Immature natural killer cell (primary cell): ENCODE measurements at regions not wholly inside any gene's neighbourhood (a gene's known extent, or its start where the extent isn't known, plus 50 kb on each side); places are given as distances from the start of the nearest gene placed in this dataset.
"Not testable (repeated sequence)": the region's sequence is repeated elsewhere in the genome, so short reads cannot be mapped to it uniquely, and the experiment has no call there.

Experiments used
- DNase-seq, 3 donors: peaks; one replicate each; pipeline ENCODE4 v3.0.0; 2022; ENCODE audit warnings: mixed read lengths in 1 of 3
- H3K27ac Mint-ChIP-seq, 6 donors: one replicate each; pipeline ENCODE4 v1.8.0; 2020; ENCODE audit warnings: mixed read lengths in 6 of 6, mild to moderate bottlenecking in 5 of 6, inconsistent platforms in 4 of 6, moderate library complexity in 3 of 6
- H3K27me3 Mint-ChIP-seq, 3 donors: one replicate each; pipeline ENCODE4 v1.8.0; 2020 to 2021; ENCODE audit warnings: low read depth in 3 of 3, mild to moderate bottlenecking in 3 of 3, mixed read lengths in 3 of 3, moderate library complexity in 3 of 3, inconsistent platforms in 1 of 3
- H3K36me3 Mint-ChIP-seq, 3 donors: one replicate each; pipeline ENCODE4 v1.8.0; 2020; ENCODE audit warnings: mixed read lengths in 3 of 3, inconsistent platforms in 2 of 3, mild to moderate bottlenecking in 2 of 3
- H3K4me1 Mint-ChIP-seq, 2 donors: one replicate each; pipeline ENCODE4 v1.8.0; 2020; ENCODE audit warnings: inconsistent platforms in 2 of 2, mild to moderate bottlenecking in 2 of 2, mixed read lengths in 2 of 2, moderate library complexity in 1 of 2
- H3K4me3 Mint-ChIP-seq, 5 donors: one replicate each; pipeline ENCODE4 v1.8.0; 2020; ENCODE audit warnings: mild to moderate bottlenecking in 5 of 5, mixed read lengths in 5 of 5, inconsistent platforms in 3 of 5, moderate library complexity in 3 of 5
- H3K9me3 Mint-ChIP-seq, 6 donors: one replicate each; pipeline ENCODE4 v1.8.0; 2020; ENCODE audit warnings: mild to moderate bottlenecking in 6 of 6, mixed read lengths in 6 of 6, inconsistent platforms in 4 of 6, moderate library complexity in 3 of 6

GRCh38 chr5:85549229-85549628 lies 1068.5 kb upstream of the COX7C start:
- H3K9me3 Mint-ChIP-seq, result peaks cover 23 to 51% (median 32%) of the 10 kb centered on the region in 6 donors
- H3K27me3 Mint-ChIP-seq, result no peaks in the 10 kb centered on the region
- H3K36me3 Mint-ChIP-seq, result peaks cover 0 to 7% (median 0%) of the 10 kb centered on the region in 3 donors
- no peak overlapping the region for H3K4me3 Mint-ChIP-seq
- no peaks in the 10 kb centered on the region for H3K4me1 Mint-ChIP-seq
- DNase-seq, result no peak
- no peak overlapping the region for H3K27ac Mint-ChIP-seq

- peaks cover 0 to 4% (median 0%) of the 10 kb centered on the region in 3 donors for H3K27me3 Mint-ChIP-seq
- DNase-seq, result no peak
- H3K4me3 Mint-ChIP-seq, result no peak overlapping the region
- peaks cover 0 to 7% (median 0%) of the 10 kb centered on the region in 3 donors for H3K36me3 Mint-ChIP-seq
- no peak overlapping the region for H3K27ac Mint-ChIP-seq
- H3K9me3 Mint-ChIP-seq, result peaks cover 20 to 55% (median 32%) of the 10 kb centered on the region in 6 donors
- no peaks in the 10 kb centered on the region for H3K4me1 Mint-ChIP-seq
These were observed 1067.7 kb upstream of the COX7C start for GRCh38 chr5:85549836-85550599.

GRCh38 chr5:85556464-85556863 lies 1061.3 kb upstream of the COX7C start:
- Mint-ChIP-seq H3K27me3 (peaks cover 0 to 7% (median 0%) of the 10 kb centered on the region in 3 donors), H3K9me3 (peaks cover 13 to 62% (median 45%) of the 10 kb centered on the region in 6 donors), H3K27ac (no peak overlapping the region), H3K4me3 (no peak overlapping the region), H3K4me1 (no peaks in the 10 kb centered on the region), H3K36me3 (peaks cover 0 to 3% (median 0%) of the 10 kb centered on the region in 3 donors)
- DNase-seq, result no peak

- no peaks in the 10 kb centered on the region for H3K27me3 Mint-ChIP-seq
- no peak overlapping the region for H3K27ac Mint-ChIP-seq
- no peak for DNase-seq
- H3K36me3 Mint-ChIP-seq, result no peaks in the 10 kb centered on the region
- H3K9me3 Mint-ChIP-seq, result peaks cover 2 to 24% (median 11%) of the 10 kb centered on the region in 6 donors
- H3K4me1 Mint-ChIP-seq, result no peaks in the 10 kb centered on the region
- H3K4me3 Mint-ChIP-seq, result no peak overlapping the region
These were observed 1041.1 kb upstream of the COX7C start for GRCh38 chr5:85576666-85577065.

GRCh38 chr5:85587806-85588205 lies 1029.9 kb upstream of the COX7C start:
- not testable (repeated sequence) for DNase-seq, H3K27me3 Mint-ChIP-seq, H3K4me3 Mint-ChIP-seq, H3K27ac Mint-ChIP-seq, H3K36me3 Mint-ChIP-seq, H3K4me1 Mint-ChIP-seq
- H3K9me3 Mint-ChIP-seq, result peaks cover 5 to 53% (median 42%) of the 10 kb centered on the region in 6 donors

GRCh38 chr5:85588268-85588667 lies 1029.5 kb upstream of the COX7C start:
- H3K9me3 Mint-ChIP-seq, result peaks cover 5 to 53% (median 41%) of the 10 kb centered on the region in 6 donors
- H3K27me3 Mint-ChIP-seq, H3K4me3 Mint-ChIP-seq, H3K4me1 Mint-ChIP-seq, H3K27ac Mint-ChIP-seq, DNase-seq, H3K36me3 Mint-ChIP-seq: not testable (repeated sequence)

- Mint-ChIP-seq H3K36me3 (no peaks in the 10 kb centered on the region), H3K27me3 (peaks cover 0 to 2% (median 0%) of the 10 kb centered on the region in 3 donors), H3K4me1 (no peaks in the 10 kb centered on the region), H3K4me3 (no peak overlapping the region), H3K27ac (no peak overlapping the region), H3K9me3 (peaks cover 5 to 43% (median 30%) of the 10 kb centered on the region in 6 donors)
- DNase-seq, result no peak
These were observed 1027.0 kb upstream of the COX7C start for GRCh38 chr5:85590764-85591163.

- no peaks in the 10 kb centered on the region for H3K36me3 Mint-ChIP-seq
- no peak overlapping the region for H3K4me3 Mint-ChIP-seq
- no peaks in the 10 kb centered on the region for H3K4me1 Mint-ChIP-seq
- H3K9me3 Mint-ChIP-seq, result peaks cover 9 to 43% (median 26%) of the 10 kb centered on the region in 6 donors
- no peak overlapping the region for H3K27ac Mint-ChIP-seq
- H3K27me3 Mint-ChIP-seq, result peaks cover 0 to 2% (median 0%) of the 10 kb centered on the region in 3 donors
- DNase-seq, result no peak
These were observed 1026.4 kb upstream of the COX7C start for GRCh38 chr5:85591311-85591710.

- Mint-ChIP-seq H3K9me3 (peaks cover 2 to 34% (median 15%) of the 10 kb centered on the region in 6 donors), H3K27ac (no peak overlapping the region), H3K4me3 (no peak overlapping the region), H3K36me3 (no peaks in the 10 kb centered on the region), H3K4me1 (no peaks in the 10 kb centered on the region), H3K27me3 (peaks cover 0 to 2% (median 0%) of the 10 kb centered on the region in 3 donors)
- no peak for DNase-seq
These were observed 1014.9 kb upstream of the COX7C start for GRCh38 chr5:85602843-85603242.

- no peak for DNase-seq
These were observed 1013.4 kb upstream of the COX7C start for GRCh38 chr5:85604378-85604777.

GRCh38 chr5:85604786-85605185 lies 1013.0 kb upstream of the COX7C start:
- peaks cover 0 to 3% (median 0%) of the 10 kb centered on the region in 3 donors for H3K27me3 Mint-ChIP-seq
- H3K4me1 Mint-ChIP-seq, result no peaks in the 10 kb centered on the region
- H3K9me3 Mint-ChIP-seq, result peaks cover 0 to 38% (median 13%) of the 10 kb centered on the region in 6 donors
- no peaks in the 10 kb centered on the region for H3K36me3 Mint-ChIP-seq
- DNase-seq, result no peak
- H3K27ac Mint-ChIP-seq, result no peak overlapping the region
- H3K4me3 Mint-ChIP-seq, result no peak overlapping the region

More at GRCh38 chr5:85604378-85604777, 1013.4 kb upstream of the COX7C start:
- H3K27ac Mint-ChIP-seq, result no peak overlapping the region
- peaks cover 0 to 38% (median 14%) of the 10 kb centered on the region in 6 donors for H3K9me3 Mint-ChIP-seq
- no peak overlapping the region for H3K4me3 Mint-ChIP-seq
- H3K4me1 Mint-ChIP-seq, result no peaks in the 10 kb centered on the region
- H3K36me3 Mint-ChIP-seq, result no peaks in the 10 kb centered on the region
- peaks cover 0 to 3% (median 0%) of the 10 kb centered on the region in 3 donors for H3K27me3 Mint-ChIP-seq

- Mint-ChIP-seq H3K36me3 (no peaks in the 10 kb centered on the region), H3K4me1 (no peaks in the 10 kb centered on the region), H3K4me3 (no peak overlapping the region), H3K27me3 (peaks cover 0 to 3% (median 0%) of the 10 kb centered on the region in 3 donors), H3K9me3 (peaks cover under 1 to 38% (median 15%) of the 10 kb centered on the region in 6 donors), H3K27ac (no peak overlapping the region)
- DNase-seq, result no peak
These were observed 1012.4 kb upstream of the COX7C start for GRCh38 chr5:85605381-85605780.

- Mint-ChIP-seq H3K27ac (no peak overlapping the region), H3K4me1 (no peaks in the 10 kb centered on the region), H3K27me3 (no peaks in the 10 kb centered on the region), H3K4me3 (no peak overlapping the region), H3K9me3 (peaks cover 3 to 28% (median 10%) of the 10 kb centered on the region in 6 donors), H3K36me3 (peaks cover 0 to 5% (median 0%) of the 10 kb centered on the region in 3 donors)
- DNase-seq, result no peak
These were observed 1003.3 kb upstream of the COX7C start for GRCh38 chr5:85614489-85614888.

- no peak overlapping the region for H3K4me3 Mint-ChIP-seq
- peaks cover 0 to 2% (median 0%) of the 10 kb centered on the region in 3 donors for H3K27me3 Mint-ChIP-seq
- H3K27ac Mint-ChIP-seq, result no peak overlapping the region
- peaks cover 0 to 5% (median 0%) of the 10 kb centered on the region in 3 donors for H3K36me3 Mint-ChIP-seq
- no peak for DNase-seq
- peaks cover 4 to 31% (median 8%) of the 10 kb centered on the region in 6 donors for H3K9me3 Mint-ChIP-seq
- no peaks in the 10 kb centered on the region for H3K4me1 Mint-ChIP-seq
These were observed 996.1 kb upstream of the COX7C start for GRCh38 chr5:85621668-85622067.
